ENCODE measurements at regions not wholly inside any gene's neighbourhood (a gene's known extent, or its start where the extent isn't known, plus 50 kb on each side); places are given as distances from the start of the nearest gene placed in this dataset.

DNA sequence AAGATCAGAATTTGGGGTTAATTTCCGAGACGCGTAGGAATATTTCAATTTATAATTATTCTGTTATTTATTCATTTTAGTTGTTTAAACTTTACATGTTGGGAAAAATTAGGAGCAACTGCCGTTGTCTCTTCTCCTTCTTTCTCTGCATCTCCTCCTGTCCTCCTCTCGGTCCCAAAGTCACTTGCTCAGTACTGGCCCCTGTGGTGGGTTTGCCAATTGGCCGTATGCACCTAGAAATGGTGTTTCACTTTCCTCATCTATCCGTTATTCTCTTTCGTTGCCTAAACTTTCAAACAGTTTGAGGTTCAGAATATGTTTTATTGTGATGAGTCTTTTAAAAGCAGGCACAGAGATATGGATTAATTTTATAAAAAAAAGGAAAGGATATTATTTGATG lies 517.9 kb downstream of the PLCL1 start:
- TF ChIP-seq, protein P1, sequence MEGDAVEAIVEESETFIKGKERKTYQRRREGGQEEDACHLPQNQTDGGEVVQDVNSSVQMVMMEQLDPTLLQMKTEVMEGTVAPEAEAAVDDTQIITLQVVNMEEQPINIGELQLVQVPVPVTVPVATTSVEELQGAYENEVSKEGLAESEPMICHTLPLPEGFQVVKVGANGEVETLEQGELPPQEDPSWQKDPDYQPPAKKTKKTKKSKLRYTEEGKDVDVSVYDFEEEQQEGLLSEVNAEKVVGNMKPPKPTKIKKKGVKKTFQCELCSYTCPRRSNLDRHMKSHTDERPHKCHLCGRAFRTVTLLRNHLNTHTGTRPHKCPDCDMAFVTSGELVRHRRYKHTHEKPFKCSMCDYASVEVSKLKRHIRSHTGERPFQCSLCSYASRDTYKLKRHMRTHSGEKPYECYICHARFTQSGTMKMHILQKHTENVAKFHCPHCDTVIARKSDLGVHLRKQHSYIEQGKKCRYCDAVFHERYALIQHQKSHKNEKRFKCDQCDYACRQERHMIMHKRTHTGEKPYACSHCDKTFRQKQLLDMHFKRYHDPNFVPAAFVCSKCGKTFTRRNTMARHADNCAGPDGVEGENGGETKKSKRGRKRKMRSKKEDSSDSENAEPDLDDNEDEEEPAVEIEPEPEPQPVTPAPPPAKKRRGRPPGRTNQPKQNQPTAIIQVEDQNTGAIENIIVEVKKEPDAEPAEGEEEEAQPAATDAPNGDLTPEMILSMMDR (IDR thresholded peaks at IDR 0.05; ENCODE audit: control extremely low read depth, extremely low read depth), result no peak
- Histone ChIP-seq H3K4me1 (ENCODE audit: control insufficient read depth in 5 of 5, insufficient read depth in 5 of 5, low read length in 5 of 5) (no peaks in the 10 kb centered on the region), H3K27me3 (ENCODE audit: control insufficient read depth in 3 of 3, insufficient read depth in 3 of 3, low read length in 2 of 3) (no peaks in the 10 kb centered on the region), H3K9me3 (ENCODE audit: control insufficient read depth in 4 of 4, insufficient read depth in 3 of 4, low read length in 3 of 4) (no peaks in the 10 kb centered on the region), H3K27ac (ENCODE audit: low read depth in 1 of 2, low read length in 1 of 2) (no peak overlapping the region), H3K36me3 (ENCODE audit: control insufficient read depth in 4 of 4, insufficient read depth in 4 of 4, low read length in 4 of 4) (no peaks in the 10 kb centered on the region), H3K9ac (ENCODE audit: insufficient read depth in 1 of 2, low read length in 2 of 2) (no peak overlapping the region), H3K4me3 (no peak overlapping the region)
- WGBS, 2 donors, result 82 to 83% methylated on average over 8 of the region's 8 CpGs
- ATAC-seq (ENCODE audit: insufficient read depth, low FRiP score) (no peak), DNase-seq (no peak)

DNA sequence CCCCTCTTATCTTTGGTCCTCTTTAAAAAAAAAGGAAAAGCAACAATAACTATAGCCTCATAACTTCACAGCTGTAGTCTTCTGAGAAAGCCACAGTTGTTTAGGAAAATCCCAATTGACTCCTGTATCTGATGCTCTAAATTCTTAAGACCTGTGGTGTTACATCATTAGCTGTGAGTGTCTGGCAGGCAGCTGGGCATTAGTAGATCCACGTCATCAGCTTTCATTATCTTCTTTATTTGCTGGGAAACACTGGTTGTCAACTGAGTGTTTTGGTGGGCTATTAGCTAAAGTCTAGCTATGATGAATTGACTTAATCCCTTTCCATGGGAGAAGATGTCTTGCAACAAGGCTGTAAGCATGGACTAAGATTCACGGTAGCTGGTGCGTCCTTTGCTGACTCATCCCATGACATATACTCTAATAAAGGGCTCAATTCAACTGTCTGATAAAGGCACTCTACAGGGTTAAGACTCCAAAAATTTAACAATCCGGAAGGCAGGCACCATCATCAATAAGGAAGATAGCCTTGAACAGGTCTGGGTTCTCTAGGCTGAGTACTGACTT lies 517.2 kb downstream of the PLCL1 start:
- ATAC-seq (ENCODE audit: insufficient read depth, low FRiP score), result no peak
- no peak for DNase-seq
- no peak overlapping the region for H3K4me3 ChIP-seq
- H3K36me3 ChIP-seq (ENCODE audit: control insufficient read depth in 4 of 4, insufficient read depth in 4 of 4, low read length in 4 of 4), result no peaks in the 10 kb centered on the region
- no peaks in the 10 kb centered on the region for H3K27me3 ChIP-seq (ENCODE audit: control insufficient read depth in 3 of 3, insufficient read depth in 3 of 3, low read length in 2 of 3)
- TF ChIP-seq, protein P1 (IDR thresholded peaks at IDR 0.05; ENCODE audit: control extremely low read depth, extremely low read depth), result no peak
- no peaks in the 10 kb centered on the region for H3K4me1 ChIP-seq (ENCODE audit: control insufficient read depth in 5 of 5, insufficient read depth in 5 of 5, low read length in 5 of 5)
- no peak overlapping the region for H3K27ac ChIP-seq (ENCODE audit: low read depth in 1 of 2, low read length in 1 of 2)
- no peak overlapping the region for H3K9ac ChIP-seq (ENCODE audit: insufficient read depth in 1 of 2, low read length in 2 of 2)
- H3K9me3 ChIP-seq (ENCODE audit: control insufficient read depth in 4 of 4, insufficient read depth in 3 of 4, low read length in 3 of 4), result no peaks in the 10 kb centered on the region
- WGBS, 2 donors, result 80 to 84% methylated on average over 4 of the region's 4 CpGs

GRCh38 chr2:198316852-198317396 lies 512.5 kb downstream of the PLCL1 start:
- Histone ChIP-seq H3K4me3 (no peak overlapping the region), H3K4me1 (ENCODE audit: control insufficient read depth in 5 of 5, insufficient read depth in 5 of 5, low read length in 5 of 5) (no peaks in the 10 kb centered on the region), H3K9ac (ENCODE audit: insufficient read depth in 1 of 2, low read length in 2 of 2) (no peak overlapping the region), H3K9me3 (ENCODE audit: control insufficient read depth in 4 of 4, insufficient read depth in 3 of 4, low read length in 3 of 4) (no peaks in the 10 kb centered on the region), H3K36me3 (ENCODE audit: control insufficient read depth in 4 of 4, insufficient read depth in 4 of 4, low read length in 4 of 4) (no peaks in the 10 kb centered on the region), H3K27ac (ENCODE audit: low read depth in 1 of 2, low read length in 1 of 2) (no peak overlapping the region), H3K27me3 (ENCODE audit: control insufficient read depth in 3 of 3, insufficient read depth in 3 of 3, low read length in 2 of 3) (peaks cover 0 to 12% (median 3%) of the 10 kb centered on the region in 3 donors)
- TF ChIP-seq, protein P1 (IDR thresholded peaks at IDR 0.05; ENCODE audit: control extremely low read depth, extremely low read depth), result no peak
- no peak for ATAC-seq (ENCODE audit: insufficient read depth, low FRiP score)
- DNase-seq, result no peak
- WGBS, 2 donors, result 86 to 89% methylated on average over 7 of the region's 7 CpGs
